Spinal cord (tissue), 9 donors: ENCODE measurements at regions not wholly inside any gene's neighbourhood (a gene's known extent, or its start where the extent isn't known, plus 50 kb on each side); places are given as distances from the start of the nearest gene placed in this dataset.
"Not testable (repeated sequence)": the region's sequence is repeated elsewhere in the genome, so short reads cannot be mapped to it uniquely, and the experiment has no call there.

Experiments
- DNase-seq, 6 donors: peaks; one replicate each; pipeline versions ENCODE4 v3.0.0 to v3.0.0-alpha.2; 2013 to 2015; ENCODE audit warnings: low spot score in 6 of 6, low read depth in 4 of 6
- H3K27ac ChIP-seq: one replicate; pipeline ENCODE4 v1.5.1; 2013; ENCODE audit warnings: low read depth, low read length, control low read depth
- H3K27me3 ChIP-seq: one replicate; pipeline ENCODE4 v1.6.1; 2013; ENCODE audit warnings: low read length; ENCODE audit not compliant: control insufficient read depth, insufficient read depth
- H3K36me3 ChIP-seq: one replicate; pipeline ENCODE4 v1.6.1; 2013; ENCODE audit warnings: low read length; ENCODE audit not compliant: control insufficient read depth, insufficient read depth
- H3K4me1 ChIP-seq: one replicate; pipeline ENCODE4 v1.6.1; 2013; ENCODE audit warnings: low read length; ENCODE audit not compliant: control insufficient read depth, insufficient read depth
- H3K4me3 ChIP-seq: one replicate; pipeline ENCODE4 v1.5.1; 2013; ENCODE audit warnings: low read depth, low read length, control low read depth
- H3K9me3 ChIP-seq: one replicate; pipeline ENCODE4 v1.6.1; 2013; ENCODE audit warnings: low read length; ENCODE audit not compliant: control insufficient read depth, insufficient read depth
- WGBS: methylation state at CpG from one replicate; pipeline ENCODE4 v1.1.5; 2013; ENCODE audit warnings: missing lambda C conversion rate; ENCODE audit not compliant: insufficient coverage; 5-methylcytosine and 5-hydroxymethylcytosine counted together
- donor health status: healthy.

DNA sequence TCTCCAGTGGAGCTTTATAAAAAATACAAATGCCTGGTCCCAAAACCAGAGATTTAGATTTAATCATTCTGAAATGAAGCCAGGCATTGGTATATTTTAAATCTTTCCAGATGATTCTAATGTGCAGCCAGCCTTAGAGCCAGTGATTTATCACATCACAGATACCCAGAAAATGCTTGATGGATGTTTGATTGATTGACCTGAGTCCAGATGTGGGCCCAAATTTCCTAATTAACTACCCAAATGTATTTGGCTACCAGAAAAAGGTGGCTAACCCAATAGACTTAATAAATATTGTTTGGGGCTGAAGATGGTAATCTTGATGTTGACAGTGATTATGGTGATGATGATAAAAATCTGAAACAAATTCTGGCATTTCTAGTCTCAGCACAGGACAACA lies 93.1 kb downstream of the ABCC12 start:
- Histone ChIP-seq H3K27ac (no peak overlapping the region), H3K4me3 (no peak overlapping the region), H3K4me1 (peaks cover 2% of the 10 kb centered on the region), H3K36me3 (no peaks in the 10 kb centered on the region), H3K9me3 (no peaks in the 10 kb centered on the region), H3K27me3 (no peaks in the 10 kb centered on the region)
- no peak for DNase-seq

DNA sequence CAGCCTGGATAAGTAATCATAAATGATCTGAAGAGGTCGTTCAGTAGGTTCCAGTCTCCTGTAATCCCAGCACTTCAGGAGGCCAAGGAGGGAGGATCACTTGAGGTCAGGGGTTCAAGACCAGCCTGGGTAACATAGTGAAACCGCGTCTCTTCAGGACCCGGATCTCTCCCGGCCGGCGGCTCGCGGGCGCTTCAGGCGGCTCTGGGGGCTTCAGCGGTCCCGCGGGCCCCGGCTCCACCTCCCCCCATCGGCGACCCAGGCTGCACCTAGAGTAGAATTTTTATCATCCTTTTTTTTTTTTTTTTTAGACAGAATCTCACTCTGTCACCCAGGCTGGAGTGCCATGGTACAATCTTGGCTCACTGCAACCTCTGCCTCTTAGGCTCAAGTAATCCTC lies 95.9 kb downstream of the ABCC12 start:
- H3K4me1 ChIP-seq: peaks cover 5% of the 10 kb centered on the region
- no peaks in the 10 kb centered on the region for H3K36me3 ChIP-seq
- H3K9me3 ChIP-seq: no peaks in the 10 kb centered on the region
- no peak overlapping the region for H3K27ac ChIP-seq
- 98% methylated on average over 13 of the region's 17 CpGs for WGBS
- H3K27me3 ChIP-seq: no peaks in the 10 kb centered on the region
- no peak overlapping the region for H3K4me3 ChIP-seq
- DNase-seq: no peak

DNA sequence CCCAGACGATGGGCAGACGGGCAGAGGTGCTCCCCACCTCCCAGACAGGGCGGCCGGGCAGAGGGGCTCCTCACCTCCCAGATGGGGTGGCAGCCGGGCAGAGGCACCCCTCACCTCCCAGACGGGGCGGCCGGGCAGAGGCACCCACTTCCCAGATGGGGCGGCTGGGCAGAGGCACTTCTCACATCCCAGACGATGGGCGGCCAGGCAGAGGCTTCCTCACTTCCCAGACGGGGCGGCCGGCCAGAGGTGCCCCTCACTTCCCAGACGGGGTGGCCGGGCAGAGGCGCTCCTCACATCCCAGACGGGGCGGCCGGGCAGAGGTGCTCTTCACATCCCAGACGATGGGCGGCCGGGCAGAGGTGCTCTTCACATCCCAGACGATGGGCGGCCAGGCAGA lies 96.6 kb downstream of the ABCC12 start:
- not testable (repeated sequence) for H3K36me3 ChIP-seq, H3K4me1 ChIP-seq, H3K27ac ChIP-seq, H3K9me3 ChIP-seq, H3K27me3 ChIP-seq, DNase-seq, H3K4me3 ChIP-seq
- 97% methylated on average over 24 of the region's 25 CpGs for WGBS

DNA sequence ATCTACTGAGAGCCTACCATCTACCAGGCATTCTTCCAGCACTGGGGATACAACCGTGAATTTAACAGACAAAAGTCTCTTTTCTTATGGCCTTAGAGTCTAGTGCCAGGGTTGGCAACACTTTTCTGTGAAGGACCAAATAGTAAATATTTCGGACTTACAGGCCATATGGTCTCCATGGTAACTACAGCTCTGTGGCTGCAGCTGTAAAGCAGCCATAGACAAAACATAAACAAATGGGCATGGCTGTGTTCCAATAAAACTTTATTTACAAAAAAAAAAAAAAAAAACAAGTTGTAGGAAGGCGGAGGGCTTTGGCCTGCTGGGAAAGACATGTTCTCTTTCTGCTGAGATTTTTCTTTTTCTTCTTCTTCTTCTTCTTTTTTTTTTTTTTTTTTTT lies 98.7 kb downstream of the ABCC12 start:
- Histone ChIP-seq H3K9me3 (no peaks in the 10 kb centered on the region), H3K36me3 (no peaks in the 10 kb centered on the region), H3K27ac (no peak overlapping the region), H3K4me3 (no peak overlapping the region), H3K27me3 (no peaks in the 10 kb centered on the region), H3K4me1 (peaks cover 12% of the 10 kb centered on the region)
- 52% methylated on average over 2 of the region's 3 CpGs for WGBS
- DNase-seq: peak in 1 of 6 donors; percentile 47

DNA sequence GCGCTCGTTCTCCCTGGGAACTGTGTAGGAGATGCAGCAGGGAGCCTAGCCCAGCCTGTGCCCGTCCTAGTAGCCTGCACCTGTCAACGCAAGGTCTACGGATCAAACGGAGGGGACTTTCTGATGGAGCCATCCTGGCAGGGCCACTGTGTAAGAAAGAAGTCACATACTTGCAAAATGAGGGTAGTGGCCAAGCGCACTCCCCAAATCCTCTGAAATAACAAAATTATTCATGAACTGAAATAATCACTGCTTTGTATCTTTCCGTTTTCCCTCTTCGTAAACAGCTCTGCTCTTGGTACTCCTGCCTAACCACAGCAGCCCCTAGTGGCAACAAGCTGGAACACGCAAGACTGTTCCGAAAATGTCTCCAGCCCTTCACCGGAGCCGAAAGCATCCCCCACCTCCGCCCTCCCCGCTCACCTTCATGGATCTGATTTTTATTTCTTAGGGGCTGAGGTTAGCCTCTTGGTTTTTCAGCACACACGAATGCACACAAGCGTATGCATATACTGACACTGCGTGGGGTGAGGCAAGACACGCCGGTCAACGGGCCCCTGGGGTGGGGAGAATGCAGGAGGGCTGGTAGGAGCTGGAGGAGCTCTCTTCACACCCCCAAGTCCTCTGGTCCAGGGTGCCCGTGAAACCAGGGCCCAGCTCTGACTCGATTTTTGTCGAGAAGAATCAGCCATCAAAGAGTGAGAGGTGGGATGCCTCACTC lies 100.8 kb downstream of the ABCC12 start:
- Histone ChIP-seq H3K27me3 (no peaks in the 10 kb centered on the region), H3K4me1 (peaks cover 12% of the 10 kb centered on the region), H3K36me3 (no peaks in the 10 kb centered on the region), H3K4me3 (peak overlapping the region; percentile 16), H3K9me3 (no peaks in the 10 kb centered on the region), H3K27ac (no peak overlapping the region)
- peak; percentile 43 to 95 (median 58) for DNase-seq
- WGBS: 23% methylated on average over 10 of the region's 24 CpGs

DNA sequence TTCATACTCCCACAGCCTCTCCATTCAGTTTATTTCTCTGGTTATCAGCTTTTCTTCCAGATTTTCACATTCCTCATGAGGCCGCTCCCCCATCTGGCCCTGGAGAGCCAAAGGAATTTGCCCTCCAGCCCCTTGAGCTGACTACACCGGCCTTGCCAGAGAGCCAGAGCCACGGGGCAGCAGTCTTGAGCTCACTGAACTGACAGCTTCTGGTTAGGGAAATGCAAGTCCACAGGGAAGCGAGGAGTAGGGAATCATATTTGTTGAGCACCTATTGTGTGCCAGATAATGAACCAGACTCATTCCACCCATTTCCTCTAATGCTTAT lies 102.4 kb downstream of the ABCC12 start:
- H3K9me3 ChIP-seq: no peaks in the 10 kb centered on the region
- peaks cover 12% of the 10 kb centered on the region for H3K4me1 ChIP-seq
- 40% methylated on average over 1 of the region's 4 CpGs for WGBS
- no peaks in the 10 kb centered on the region for H3K36me3 ChIP-seq
- DNase-seq: no peak
- peak overlapping the region; percentile 16 for H3K27ac ChIP-seq
- no peak overlapping the region for H3K4me3 ChIP-seq
- no peaks in the 10 kb centered on the region for H3K27me3 ChIP-seq

DNA sequence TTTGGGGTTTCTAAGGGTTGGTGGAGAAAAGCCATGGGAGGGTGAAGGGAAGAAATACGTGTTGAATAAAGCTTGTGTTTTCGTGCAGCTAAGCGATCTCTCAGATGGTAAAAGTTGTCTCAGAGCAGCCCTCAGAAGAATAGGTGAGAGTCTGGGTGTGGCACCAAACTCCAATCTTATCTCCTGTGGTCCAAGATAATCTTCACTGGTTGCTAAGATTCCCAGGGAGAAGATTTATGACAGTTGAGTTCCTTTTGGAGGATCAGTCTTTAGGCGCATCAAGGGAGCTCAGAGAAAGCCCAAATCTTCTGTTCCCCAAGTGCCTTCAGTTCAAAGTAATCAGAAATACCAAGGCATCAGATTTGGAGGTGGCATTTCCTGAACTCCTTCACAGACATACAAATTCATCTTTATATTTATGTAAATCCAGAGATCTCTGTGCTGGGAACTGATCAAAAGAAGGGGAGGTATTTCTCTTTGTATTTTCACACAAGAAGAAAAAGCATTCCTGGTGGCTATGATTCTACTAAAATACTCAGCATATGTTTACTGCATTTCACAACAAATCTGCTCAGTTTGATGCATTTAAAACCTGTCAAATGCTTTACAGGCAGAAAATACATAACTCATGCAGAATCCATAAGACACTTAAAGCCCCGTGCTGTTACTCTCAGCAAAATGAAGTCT lies 102.9 kb downstream of the ABCC12 start:
- peak overlapping the region; percentile 15 for H3K27ac ChIP-seq
- DNase-seq: peak in 1 of 6 donors; percentile 70
- H3K4me1 ChIP-seq: peaks cover 12% of the 10 kb centered on the region
- 86% methylated on average over 5 of the region's 5 CpGs for WGBS
- H3K9me3 ChIP-seq: no peaks in the 10 kb centered on the region
- H3K4me3 ChIP-seq: no peak overlapping the region
- no peaks in the 10 kb centered on the region for H3K36me3 ChIP-seq
- H3K27me3 ChIP-seq: no peaks in the 10 kb centered on the region

DNA sequence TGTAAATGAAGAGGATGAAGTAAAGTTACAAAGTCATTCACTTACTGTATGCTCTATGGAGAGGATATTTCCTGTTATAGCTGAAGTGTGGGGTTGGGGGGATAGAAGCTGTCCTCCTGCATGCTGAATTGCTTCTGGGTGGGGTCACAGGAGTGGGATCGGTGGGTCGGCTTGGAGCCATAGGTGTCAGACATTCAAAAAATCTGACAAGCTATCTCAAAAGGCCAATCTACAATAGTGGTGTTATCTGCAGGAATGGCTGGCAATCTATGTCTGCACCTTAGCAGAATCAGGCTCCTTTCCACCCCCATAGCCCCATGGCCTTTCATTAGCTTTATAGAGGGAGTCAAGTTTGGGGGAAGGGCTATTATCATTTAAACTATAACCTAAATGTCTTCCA lies 104.9 kb downstream of the ABCC12 start:
- H3K4me1 ChIP-seq: peaks cover 18% of the 10 kb centered on the region
- H3K27me3 ChIP-seq: no peaks in the 10 kb centered on the region
- no peak for DNase-seq
- no peak overlapping the region for H3K4me3 ChIP-seq
- no peaks in the 10 kb centered on the region for H3K36me3 ChIP-seq
- no peaks in the 10 kb centered on the region for H3K9me3 ChIP-seq
- no peak overlapping the region for H3K27ac ChIP-seq
- WGBS: no CpG with 5 or more reads among the region's 2 CpGs

DNA sequence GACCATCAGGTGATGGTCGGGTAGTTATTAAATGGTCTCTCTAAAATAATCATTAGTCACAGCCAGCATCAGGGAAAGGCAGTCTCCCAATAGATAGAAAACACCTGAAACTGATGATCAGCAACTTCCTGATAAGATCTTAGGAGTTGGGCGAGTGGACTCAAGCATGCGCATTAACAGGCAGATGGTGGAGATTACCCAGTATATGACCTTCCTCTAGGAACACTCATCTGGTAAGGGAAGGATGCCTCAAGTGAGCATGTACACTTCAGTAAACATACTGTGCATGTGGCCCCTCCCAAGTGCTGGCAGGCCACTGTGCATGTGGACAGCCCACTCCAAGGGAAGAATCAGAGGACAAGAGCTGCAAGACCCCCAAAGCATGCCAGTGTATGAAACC lies 105.9 kb downstream of the ABCC12 start:
- no peaks in the 10 kb centered on the region for H3K27me3 ChIP-seq
- H3K4me3 ChIP-seq: no peak overlapping the region
- WGBS: 100% methylated on average over 1 of the region's 3 CpGs

DNA sequence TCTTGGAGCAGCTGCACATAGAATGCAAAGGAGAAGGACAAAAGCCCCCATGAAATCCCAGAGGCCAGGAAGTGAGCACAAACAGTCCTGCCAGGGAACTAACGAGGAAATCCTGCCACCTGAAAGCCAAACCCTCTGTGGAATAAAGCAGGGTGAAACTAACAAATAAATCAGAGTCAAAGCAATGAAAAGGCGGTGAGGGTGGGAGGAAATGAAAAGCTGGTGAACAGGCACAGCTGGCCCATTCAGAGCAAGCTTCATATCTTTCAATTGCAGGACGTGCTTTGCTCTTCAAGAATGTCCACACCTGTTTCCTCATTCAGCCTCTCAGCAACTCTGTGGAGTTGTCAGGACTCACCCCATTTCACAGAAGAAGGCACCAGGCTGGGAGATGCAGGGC lies 108.1 kb downstream of the ABCC12 start:
- WGBS: 52% methylated on average over 2 of the region's 3 CpGs
- Histone ChIP-seq H3K4me3 (no peak overlapping the region), H3K27ac (no peak overlapping the region), H3K9me3 (no peaks in the 10 kb centered on the region), H3K36me3 (no peaks in the 10 kb centered on the region), H3K27me3 (no peaks in the 10 kb centered on the region), H3K4me1 (peaks cover 6% of the 10 kb centered on the region)
- peak in 2 of 6 donors; percentile 41 to 66 for DNase-seq

More for the DNA sequence above, 105.9 kb downstream of the ABCC12 start:
- Histone ChIP-seq H3K27ac (no peak overlapping the region), H3K9me3 (no peaks in the 10 kb centered on the region), H3K36me3 (no peaks in the 10 kb centered on the region), H3K4me1 (peaks cover 12% of the 10 kb centered on the region)
- DNase-seq: no peak
